Ramos (cell line): ENCODE measurements at regions not wholly inside any gene's neighbourhood (a gene's known extent, or its start where the extent isn't known, plus 50 kb on each side); places are given as distances from the start of the nearest gene placed in this dataset.
"Not testable (repeated sequence)": the region's sequence is repeated elsewhere in the genome, so short reads cannot be mapped to it uniquely, and the experiment has no call there.

Experiments used
- in situ Hi-C: fragments of 300-500 bp; cut with MboI; formaldehyde crosslinking; loops from one replicate; pipeline ENCODE4 v1.14.3; 2022; ENCODE audit warnings: low sequenced_read_pairs; ENCODE audit not compliant: unreplicated experiment

DNA sequence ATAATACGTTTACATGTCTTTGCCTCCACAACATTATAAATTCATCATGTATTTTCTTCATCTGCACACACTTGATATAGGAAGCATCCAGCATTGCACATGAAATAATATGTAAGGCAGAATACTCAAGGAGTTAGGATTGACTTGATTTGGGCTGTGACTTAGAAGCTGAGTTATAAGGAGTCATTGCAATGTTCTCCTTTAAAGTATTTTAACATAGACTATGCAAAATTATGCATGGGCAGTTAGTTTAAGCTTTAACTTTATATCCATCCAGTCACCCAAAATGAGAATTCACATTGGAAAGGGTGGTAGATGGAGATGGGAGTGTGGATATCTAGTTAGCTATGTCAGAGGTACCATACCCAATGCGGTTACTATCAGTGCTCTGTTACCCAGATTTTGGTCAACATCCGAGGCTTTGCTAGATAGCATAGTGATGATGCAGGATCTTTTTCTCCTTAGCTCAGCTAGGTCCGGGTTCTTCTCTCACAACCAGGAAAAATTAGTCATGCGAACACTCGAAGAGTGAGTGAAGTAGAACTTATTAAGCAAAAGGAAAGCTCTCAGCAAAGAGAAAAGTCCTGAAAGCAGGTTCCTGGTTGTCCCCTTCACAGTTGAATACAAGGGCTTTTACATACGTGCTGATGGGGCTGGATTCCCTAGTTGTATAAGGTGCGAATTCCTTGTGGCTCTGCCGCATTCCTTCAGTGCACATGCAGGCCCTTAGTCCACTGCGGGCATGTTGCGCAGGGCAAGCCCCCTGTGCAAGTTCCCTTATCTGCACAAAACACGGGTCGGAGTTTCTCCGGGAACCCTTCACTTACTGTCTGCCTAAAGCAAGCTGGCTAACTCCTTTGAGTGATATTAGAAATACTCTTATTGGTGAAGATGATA lies 73.1 kb upstream of the FAM20A start:
- in situ Hi-C loops, result no loop called here

DNA sequence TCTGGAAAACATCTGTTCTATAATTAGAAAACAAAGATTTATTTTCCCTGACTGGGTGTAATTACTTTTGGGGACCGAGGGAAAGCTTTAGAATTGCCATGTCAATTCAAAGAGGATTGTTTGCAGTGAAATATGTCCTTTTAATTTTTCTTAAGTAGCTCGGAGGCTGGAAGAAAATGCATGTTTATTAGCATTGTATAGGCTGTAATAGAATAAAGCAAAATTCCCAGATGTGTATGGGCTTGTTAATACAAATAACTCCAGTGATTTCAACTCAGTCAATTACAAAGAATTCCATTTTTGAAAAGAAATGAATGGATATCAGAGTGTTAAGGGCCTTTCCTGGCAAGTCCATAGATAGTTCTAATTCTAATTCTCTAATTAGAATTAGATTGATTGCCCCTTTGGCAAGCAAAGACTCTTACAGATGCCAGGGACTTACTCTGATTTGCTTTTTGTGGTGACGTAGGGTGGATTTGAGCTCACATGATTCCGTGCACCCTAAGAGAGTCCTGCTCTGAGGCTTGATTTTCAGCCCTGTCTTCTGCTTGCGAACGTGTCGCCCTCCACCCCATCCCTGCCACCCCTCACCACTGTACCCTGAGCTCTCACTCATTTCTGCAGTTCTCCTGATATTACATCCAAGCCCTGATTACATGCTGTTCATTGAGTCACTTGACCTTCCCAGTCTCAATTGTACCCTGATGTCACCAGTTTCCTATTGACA lies 70.0 kb upstream of the FAM20A start:
- in situ Hi-C loops, result no loop called here

DNA sequence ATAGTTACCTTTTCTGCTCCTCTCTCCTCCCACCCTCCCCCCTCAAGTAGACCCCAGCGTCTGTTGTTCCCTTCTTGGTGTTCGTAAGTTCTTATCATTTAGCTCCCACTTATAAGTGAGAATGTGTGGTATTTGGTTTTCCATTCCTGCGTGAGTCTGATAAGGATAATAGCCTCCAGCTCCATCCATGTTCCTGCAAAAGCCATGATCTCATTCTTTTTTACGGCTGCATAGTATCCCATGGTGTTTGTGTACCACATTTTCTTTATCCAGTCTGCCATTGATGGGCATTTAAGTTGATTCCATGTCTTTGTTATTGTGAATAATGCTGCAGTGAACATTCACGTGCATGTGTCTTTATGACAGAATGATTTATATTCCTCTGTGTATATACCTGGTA lies 65.3 kb upstream of the FAM20A start:
- in situ Hi-C loops, result not testable (repeated sequence)

DNA sequence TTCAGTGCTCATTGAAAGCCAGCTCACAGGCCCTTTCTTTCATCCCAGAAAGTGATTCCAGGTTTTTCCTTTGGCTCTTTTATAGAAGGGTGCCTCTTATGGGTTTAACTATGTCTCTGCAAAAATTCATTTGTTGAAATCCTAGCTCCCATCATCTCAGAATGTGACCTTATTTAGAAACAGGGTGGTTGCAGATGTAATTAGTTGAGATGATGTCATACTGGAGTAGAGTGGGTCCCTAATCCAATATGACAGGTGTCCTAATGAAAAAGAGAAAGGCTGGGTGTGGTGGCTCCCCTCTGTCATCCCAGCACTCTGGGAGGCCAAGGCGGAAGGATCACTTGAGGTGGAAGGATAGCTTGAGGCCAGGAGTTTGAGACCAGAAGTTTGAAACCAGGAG lies 64.2 kb upstream of the FAM20A start:
- in situ Hi-C loops, result no loop called here

DNA sequence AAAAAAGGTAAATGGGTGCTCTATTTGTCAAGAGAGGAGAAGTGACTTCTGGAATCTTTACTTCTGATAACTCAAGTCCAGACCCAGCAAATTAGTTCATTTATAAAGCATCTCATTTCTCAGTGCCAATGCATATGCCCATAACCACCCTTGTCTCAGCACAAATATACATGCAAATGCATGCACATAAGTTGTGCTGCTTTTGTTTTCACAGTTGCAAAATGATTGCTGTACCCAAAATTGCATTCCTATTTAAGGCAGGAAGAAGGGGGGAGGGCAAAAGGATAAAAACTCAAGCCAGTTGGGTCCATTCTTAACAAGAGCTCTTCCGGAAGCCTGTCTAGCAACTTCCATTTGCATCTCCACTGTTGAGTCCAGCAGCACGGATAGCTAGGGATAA lies 61.3 kb upstream of the FAM20A start:
- in situ Hi-C loops, result no loop called here

DNA sequence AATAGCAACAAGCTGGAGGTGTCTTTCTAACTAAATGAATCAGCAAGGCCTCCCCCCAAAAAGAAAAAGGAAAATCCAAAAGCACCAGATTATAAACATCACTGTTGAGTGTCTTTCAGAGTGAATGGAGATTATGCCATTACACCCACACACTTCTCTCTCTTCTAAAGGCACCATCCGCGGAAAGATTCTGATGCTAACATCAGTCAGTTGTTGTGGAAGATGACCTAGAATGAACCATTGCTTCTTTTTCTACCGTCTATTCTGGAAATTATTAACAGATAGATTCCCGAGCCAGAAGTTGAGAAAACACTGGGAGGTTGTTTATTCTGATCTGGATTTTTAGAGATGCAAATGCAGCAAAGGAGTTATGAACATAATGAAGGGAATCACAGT lies 60.9 kb upstream of the FAM20A start:
- in situ Hi-C loops, result no loop called here

DNA sequence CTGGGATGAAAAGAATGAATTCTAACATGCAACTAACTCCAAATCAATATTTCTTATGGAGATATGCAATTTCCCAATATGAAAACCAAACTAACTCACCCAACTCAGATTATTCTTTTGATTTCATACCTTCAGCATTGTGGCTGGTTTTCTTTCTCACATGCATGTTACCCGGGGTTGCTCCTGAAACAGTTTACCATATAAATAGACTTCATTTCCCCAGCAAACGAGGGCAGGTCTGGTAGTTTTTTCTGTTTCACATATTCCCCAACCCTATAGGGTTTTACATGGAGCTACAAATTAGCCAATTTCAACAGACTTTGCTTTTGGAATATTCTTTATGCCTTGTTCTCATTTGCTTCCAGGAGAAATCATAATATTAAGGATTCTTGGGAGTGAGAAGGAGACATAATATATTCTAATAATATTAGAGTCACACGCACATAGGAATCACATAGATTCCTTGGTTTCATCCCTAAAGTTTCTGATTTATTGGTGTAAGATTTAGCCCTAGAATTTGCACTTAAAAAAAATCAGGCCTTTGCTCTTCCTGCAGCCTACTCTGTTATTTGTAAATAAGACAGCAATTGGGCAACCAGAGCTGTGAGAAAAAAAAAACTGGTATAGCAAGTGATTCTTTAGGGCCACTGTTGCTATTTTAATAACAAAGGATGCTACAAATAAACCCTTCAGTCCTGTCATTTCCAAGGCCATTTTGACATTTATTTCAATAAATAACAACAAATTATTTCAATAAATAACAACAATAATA lies 60.3 kb upstream of the FAM20A start:
- in situ Hi-C loops, result no loop called here

DNA sequence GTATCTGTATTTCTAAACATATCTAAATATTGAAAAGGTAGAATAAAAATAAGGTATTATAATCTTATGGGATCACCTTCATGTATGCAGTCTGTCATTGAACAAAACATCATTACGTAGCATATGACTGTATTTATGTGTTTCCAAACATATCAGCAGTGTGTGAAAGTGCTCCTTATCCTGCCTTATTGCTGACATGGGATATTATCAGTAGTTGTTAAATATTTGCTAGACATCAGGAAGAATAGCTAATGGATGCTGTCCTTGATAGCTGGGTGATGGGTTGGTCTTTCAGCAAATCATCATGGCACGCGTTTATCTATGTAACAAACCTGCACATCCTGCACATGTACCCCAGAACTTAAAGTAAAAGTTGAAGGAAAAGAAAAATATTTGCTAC lies 59.1 kb upstream of the FAM20A start:
- in situ Hi-C loops, result no loop called here

DNA sequence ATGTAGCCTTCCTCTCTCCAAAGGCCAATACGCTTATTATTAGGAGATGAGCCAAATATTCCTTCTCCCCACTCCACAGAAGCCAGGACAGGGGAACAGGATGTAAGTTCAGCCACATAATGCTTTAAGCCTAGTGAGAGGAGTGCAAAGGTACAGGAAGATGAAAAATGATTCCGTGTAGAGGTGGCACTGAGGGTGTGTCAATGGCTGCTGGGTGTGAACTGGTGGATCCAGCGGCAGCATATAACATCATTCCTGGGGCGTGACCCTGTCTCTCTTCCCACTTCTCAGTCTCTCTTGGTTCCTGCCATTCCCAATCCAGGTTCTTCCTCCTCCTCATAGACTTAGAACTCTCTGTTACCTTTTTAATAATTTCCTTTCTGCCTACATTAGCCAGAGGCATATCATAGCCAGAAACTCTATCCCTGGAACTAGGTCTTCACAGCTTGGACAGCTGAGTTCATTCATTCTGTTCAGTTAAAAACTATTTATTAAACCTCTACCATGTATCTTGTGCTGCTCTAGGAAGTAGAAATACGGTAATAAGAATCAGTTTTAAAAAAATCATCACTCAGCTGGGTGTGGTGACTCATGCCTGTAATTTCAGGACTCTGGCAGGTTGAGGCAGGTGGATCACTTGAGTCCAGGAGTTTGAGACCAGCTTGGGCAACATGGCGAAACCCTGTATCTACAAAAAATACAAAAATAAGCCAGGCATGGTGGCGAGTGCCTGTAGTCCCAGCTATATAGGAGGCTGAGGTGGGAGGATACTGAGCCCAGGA lies 58.0 kb upstream of the FAM20A start:
- in situ Hi-C loops, result no loop called here

DNA sequence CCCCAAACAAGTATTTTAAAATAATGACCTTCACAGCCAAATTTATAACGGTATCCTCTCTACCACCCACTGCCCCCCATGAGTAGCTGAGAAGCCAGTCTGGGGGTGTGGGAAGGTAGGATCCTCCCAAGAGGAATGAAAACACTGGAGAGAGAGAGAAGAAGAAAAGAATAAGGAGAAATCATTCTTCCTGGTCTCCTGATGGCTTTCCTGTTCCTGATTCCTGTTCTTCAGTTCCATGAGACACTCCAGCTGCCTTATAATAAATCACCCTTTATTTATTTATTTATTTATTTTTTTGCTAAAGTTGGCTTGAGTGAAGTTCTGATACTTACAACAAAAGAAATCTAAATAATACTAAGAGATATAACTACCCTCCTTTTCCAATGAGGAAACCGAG lies 56.4 kb upstream of the FAM20A start:
- in situ Hi-C loops, result no loop called here

DNA sequence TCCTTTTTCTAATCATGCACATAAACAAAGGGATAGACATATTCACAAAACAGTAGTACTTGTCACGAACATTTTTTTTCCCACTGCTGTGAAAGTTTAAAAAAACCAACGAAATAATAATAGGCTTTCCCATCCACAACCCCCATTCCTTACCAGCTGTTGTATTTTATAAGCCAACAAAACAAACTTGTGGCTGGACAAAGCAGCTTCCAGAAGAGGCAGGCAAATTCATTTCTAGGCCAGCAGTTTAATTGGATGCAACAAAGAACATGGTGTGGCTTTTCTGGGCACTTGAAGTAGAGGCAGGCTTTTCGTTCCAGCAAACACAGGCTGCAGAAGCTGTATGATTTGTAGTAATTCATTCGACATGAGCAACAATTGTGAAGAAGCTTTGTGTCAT lies 56.0 kb upstream of the FAM20A start:
- in situ Hi-C loops, result no loop called here

DNA sequence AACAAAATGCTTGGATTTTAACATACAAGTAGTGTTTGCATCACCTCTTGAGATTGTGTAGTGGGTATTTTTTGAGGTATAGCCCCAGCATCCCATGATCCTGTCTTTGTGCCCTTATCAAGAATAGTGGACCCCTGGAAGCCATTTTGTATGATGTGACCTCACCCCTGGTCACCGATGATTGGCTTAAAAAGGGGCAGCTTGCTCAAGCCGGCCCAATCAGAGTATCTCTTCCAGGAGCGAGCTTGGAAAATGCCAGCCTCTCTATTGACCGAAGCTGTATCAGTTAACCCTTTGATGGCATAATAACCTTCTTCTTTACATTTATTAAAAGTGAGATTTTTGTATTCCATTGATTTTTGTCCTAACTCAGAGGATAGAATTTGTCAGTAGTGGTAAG lies 55.5 kb upstream of the FAM20A start:
- in situ Hi-C loops, result no loop called here
